ENCODE measurements at regions not wholly inside any gene's neighbourhood (a gene's known extent, or its start where the extent isn't known, plus 50 kb on each side); places are given as distances from the start of the nearest gene placed in this dataset.
"Not testable (repeated sequence)": the region's sequence is repeated elsewhere in the genome, so short reads cannot be mapped to it uniquely, and the experiment has no call there.

- H3K27me3 ChIP-seq (ENCODE audit: control insufficient read depth, insufficient read depth, low read length); intact Hi-C loops (cut with micrococcal nuclease; ENCODE audit: unreplicated experiment); H3K9me3 ChIP-seq (ENCODE audit: control insufficient read depth, insufficient read depth, low read depth, low read length); H3K4me1 ChIP-seq (ENCODE audit: control insufficient read depth, insufficient read depth, low read length); H3K36me3 ChIP-seq (ENCODE audit: control insufficient read depth, insufficient read depth, low read length); POLR2A ChIA-PET; in situ Hi-C loops (cut with HindIII; ENCODE audit: low pct_unique_long_range_greater_than_20kb, low sequenced_read_pairs); DNase-seq (ENCODE audit: low read depth, low spot score); H3K27ac ChIP-seq (ENCODE audit: low read length); ATAC-seq; BruUV-seq (replicated peaks); CTCF ChIA-PET; H3K4me3 ChIP-seq (ENCODE audit: low read depth in 2 of 2, low read length in 2 of 2): not testable (repeated sequence)
Measured at GRCh38 chr2:146969703-146970102, 875.1 kb upstream of the ACVR2A start.

- no peaks in the 10 kb centered on the region for H3K4me1 ChIP-seq (ENCODE audit: control insufficient read depth, insufficient read depth, low read length)
- ATAC-seq: no peak
- ChIA-PET CTCF (no interaction called here), POLR2A (no interaction called here)
- DNase-seq (ENCODE audit: low read depth, low spot score): no peak
- no peak overlapping the region for H3K27ac ChIP-seq (ENCODE audit: low read length)
- no peaks in the 10 kb centered on the region for H3K9me3 ChIP-seq (ENCODE audit: control insufficient read depth, insufficient read depth, low read depth, low read length)
- intact Hi-C loops (cut with micrococcal nuclease; ENCODE audit: unreplicated experiment) (no loop called here), in situ Hi-C loops (cut with HindIII; ENCODE audit: low pct_unique_long_range_greater_than_20kb, low sequenced_read_pairs) (no loop called here)
- H3K4me3 ChIP-seq (ENCODE audit: low read depth in 2 of 2, low read length in 2 of 2): no peak overlapping the region
- BruUV-seq (replicated peaks): no TSS peak
- no peaks in the 10 kb centered on the region for H3K27me3 ChIP-seq (ENCODE audit: control insufficient read depth, insufficient read depth, low read length)
- TF ChIP-seq POLR2AphosphoS5 (IDR thresholded peaks at IDR 0.05; ENCODE audit: low read depth, low read length) (no peak), REST (IDR thresholded peaks at IDR 0.05; ENCODE audit: insufficient read depth in 1 of 2, low read depth in 2 of 2, low read length in 1 of 2) (no peak), SIN3A (IDR thresholded peaks at IDR 0.05; ENCODE audit: borderline replicate concordance, insufficient read depth, low read depth, low read length) (no peak)
- H3K36me3 ChIP-seq (ENCODE audit: control insufficient read depth, insufficient read depth, low read length): no peaks in the 10 kb centered on the region
Measured at GRCh38 chr2:146964494-146964893, 880.3 kb upstream of the ACVR2A start.

GRCh38 chr2:146954544-146954943, 890.3 kb upstream of the ACVR2A start:
- BruUV-seq (replicated peaks): no TSS peak
- ATAC-seq (no peak), DNase-seq (ENCODE audit: low read depth, low spot score) (no peak)
- no peak overlapping the region for H3K4me3 ChIP-seq (ENCODE audit: low read depth in 2 of 2, low read length in 2 of 2)
- ChIA-PET POLR2A (no interaction called here), CTCF (no interaction called here)
- intact Hi-C loops (cut with micrococcal nuclease; ENCODE audit: unreplicated experiment): no loop called here
- no peak overlapping the region for H3K27ac ChIP-seq (ENCODE audit: low read length)
- no peaks in the 10 kb centered on the region for H3K4me1 ChIP-seq (ENCODE audit: control insufficient read depth, insufficient read depth, low read length)
- H3K36me3 ChIP-seq (ENCODE audit: control insufficient read depth, insufficient read depth, low read length): no peaks in the 10 kb centered on the region
- in situ Hi-C loops (cut with HindIII; ENCODE audit: low pct_unique_long_range_greater_than_20kb, low sequenced_read_pairs): no loop called here
- H3K9me3 ChIP-seq (ENCODE audit: control insufficient read depth, insufficient read depth, low read depth, low read length): no peaks in the 10 kb centered on the region; the same call in 1 of the 2 replicates
- TF ChIP-seq POLR2AphosphoS5 (IDR thresholded peaks at IDR 0.05; ENCODE audit: low read depth, low read length) (no peak), TCF7L2 (IDR thresholded peaks at IDR 0.05; ENCODE audit: low read depth, low read length) (no peak), SIN3A (IDR thresholded peaks at IDR 0.05; ENCODE audit: borderline replicate concordance, insufficient read depth, low read depth, low read length) (no peak), CTCF (IDR thresholded peaks at IDR 0.05) (no peak), REST (IDR thresholded peaks at IDR 0.05; ENCODE audit: insufficient read depth in 1 of 2, low read depth in 2 of 2, low read length in 1 of 2) (no peak)
- no peaks in the 10 kb centered on the region for H3K27me3 ChIP-seq (ENCODE audit: control insufficient read depth, insufficient read depth, low read length)
